ENCODE measurements at regions not wholly inside any gene's neighbourhood (a gene's known extent, or its start where the extent isn't known, plus 50 kb on each side); places are given as distances from the start of the nearest gene placed in this dataset.

- peaks cover 19% of the 10 kb centered on the region for H3K9me3 ChIP-seq (ENCODE audit: control insufficient read depth, insufficient read depth, low read depth, low read length)
- H3K4me1 ChIP-seq (ENCODE audit: control insufficient read depth, insufficient read depth, low read length), result peaks cover 20% of the 10 kb centered on the region
- H3K4me3 ChIP-seq (ENCODE audit: low read depth, low read length), result no peak overlapping the region
- H3K27ac ChIP-seq (ENCODE audit: low read depth, low read length), result no peak overlapping the region
- no peaks in the 10 kb centered on the region for H3K36me3 ChIP-seq (ENCODE audit: control insufficient read depth, insufficient read depth, low read length)
- H3K27me3 ChIP-seq (ENCODE audit: control insufficient read depth, insufficient read depth, low read length), result no peaks in the 10 kb centered on the region
- no peak overlapping the region for H3K9ac ChIP-seq (ENCODE audit: low read length)
Measured at GRCh38 chr20:56801971-56802755, 173.1 kb downstream of the TFAP2C start.

GRCh38 chr20:56802805-56803204, 173.7 kb downstream of the TFAP2C start:
- Histone ChIP-seq H3K4me3 (ENCODE audit: low read depth, low read length) (no peak overlapping the region), H3K4me1 (ENCODE audit: control insufficient read depth, insufficient read depth, low read length) (peaks cover 26% of the 10 kb centered on the region), H3K27me3 (ENCODE audit: control insufficient read depth, insufficient read depth, low read length) (no peaks in the 10 kb centered on the region), H3K9me3 (ENCODE audit: control insufficient read depth, insufficient read depth, low read depth, low read length) (peaks cover 18% of the 10 kb centered on the region), H3K27ac (ENCODE audit: low read depth, low read length) (no peak overlapping the region), H3K36me3 (ENCODE audit: control insufficient read depth, insufficient read depth, low read length) (no peaks in the 10 kb centered on the region), H3K9ac (ENCODE audit: low read length) (no peak overlapping the region)

- Histone ChIP-seq H3K27me3 (ENCODE audit: control insufficient read depth, insufficient read depth, low read length) (no peaks in the 10 kb centered on the region), H3K27ac (ENCODE audit: low read depth, low read length) (no peak overlapping the region)
Measured at GRCh38 chr20:56805313-56805712, 176.2 kb downstream of the TFAP2C start.

GRCh38 chr20:56805966-56806365, 176.9 kb downstream of the TFAP2C start:
- Histone ChIP-seq H3K9ac (ENCODE audit: low read length) (no peak overlapping the region), H3K36me3 (ENCODE audit: control insufficient read depth, insufficient read depth, low read length) (no peaks in the 10 kb centered on the region), H3K4me3 (ENCODE audit: low read depth, low read length) (no peak overlapping the region), H3K9me3 (ENCODE audit: control insufficient read depth, insufficient read depth, low read depth, low read length) (no peaks in the 10 kb centered on the region; the same call in 1 of the 2 replicates), H3K27ac (ENCODE audit: low read depth, low read length) (no peak overlapping the region), H3K4me1 (ENCODE audit: control insufficient read depth, insufficient read depth, low read length) (peaks cover 38% of the 10 kb centered on the region), H3K27me3 (ENCODE audit: control insufficient read depth, insufficient read depth, low read length) (no peaks in the 10 kb centered on the region)

More at GRCh38 chr20:56805313-56805712, 176.2 kb downstream of the TFAP2C start:
- Histone ChIP-seq H3K4me3 (ENCODE audit: low read depth, low read length) (no peak overlapping the region), H3K9me3 (ENCODE audit: control insufficient read depth, insufficient read depth, low read depth, low read length) (no peaks in the 10 kb centered on the region; the same call in 1 of the 2 replicates), H3K36me3 (ENCODE audit: control insufficient read depth, insufficient read depth, low read length) (no peaks in the 10 kb centered on the region), H3K9ac (ENCODE audit: low read length) (no peak overlapping the region), H3K4me1 (ENCODE audit: control insufficient read depth, insufficient read depth, low read length) (peaks cover 38% of the 10 kb centered on the region)

GRCh38 chr20:56806952-56807517, 177.9 kb downstream of the TFAP2C start:
- no peaks in the 10 kb centered on the region for H3K36me3 ChIP-seq (ENCODE audit: control insufficient read depth, insufficient read depth, low read length)
- H3K9me3 ChIP-seq (ENCODE audit: control insufficient read depth, insufficient read depth, low read depth, low read length), result no peaks in the 10 kb centered on the region; the same call in 1 of the 2 replicates
- no peaks in the 10 kb centered on the region for H3K27me3 ChIP-seq (ENCODE audit: control insufficient read depth, insufficient read depth, low read length)
- H3K4me3 ChIP-seq (ENCODE audit: low read depth, low read length), result no peak overlapping the region
- H3K4me1 ChIP-seq (ENCODE audit: control insufficient read depth, insufficient read depth, low read length), result peaks cover 38% of the 10 kb centered on the region
- no peak overlapping the region for H3K9ac ChIP-seq (ENCODE audit: low read length)
- no peak overlapping the region for H3K27ac ChIP-seq (ENCODE audit: low read depth, low read length)

- Histone ChIP-seq H3K4me3 (ENCODE audit: low read depth, low read length) (no peak overlapping the region), H3K9me3 (ENCODE audit: control insufficient read depth, insufficient read depth, low read depth, low read length) (peaks cover 9% of the 10 kb centered on the region; the same call in 1 of the 2 replicates), H3K9ac (ENCODE audit: low read length) (no peak overlapping the region), H3K27ac (ENCODE audit: low read depth, low read length) (no peak overlapping the region), H3K27me3 (ENCODE audit: control insufficient read depth, insufficient read depth, low read length) (no peaks in the 10 kb centered on the region), H3K36me3 (ENCODE audit: control insufficient read depth, insufficient read depth, low read length) (no peaks in the 10 kb centered on the region), H3K4me1 (ENCODE audit: control insufficient read depth, insufficient read depth, low read length) (peaks cover 38% of the 10 kb centered on the region)
Measured at GRCh38 chr20:56808117-56808725, 179.1 kb downstream of the TFAP2C start.

GRCh38 chr20:56808732-56809131, 179.6 kb downstream of the TFAP2C start:
- Histone ChIP-seq H3K4me3 (ENCODE audit: low read depth, low read length) (no peak overlapping the region), H3K4me1 (ENCODE audit: control insufficient read depth, insufficient read depth, low read length) (peaks cover 38% of the 10 kb centered on the region), H3K36me3 (ENCODE audit: control insufficient read depth, insufficient read depth, low read length) (no peaks in the 10 kb centered on the region), H3K27me3 (ENCODE audit: control insufficient read depth, insufficient read depth, low read length) (no peaks in the 10 kb centered on the region), H3K27ac (ENCODE audit: low read depth, low read length) (no peak overlapping the region), H3K9me3 (ENCODE audit: control insufficient read depth, insufficient read depth, low read depth, low read length) (peaks cover 9% of the 10 kb centered on the region; the same call in 1 of the 2 replicates), H3K9ac (ENCODE audit: low read length) (no peak overlapping the region)

- H3K4me3 ChIP-seq (ENCODE audit: low read depth, low read length), result no peak overlapping the region
- peaks cover 9% of the 10 kb centered on the region; the same call in 1 of the 2 replicates for H3K9me3 ChIP-seq (ENCODE audit: control insufficient read depth, insufficient read depth, low read depth, low read length)
- peaks cover 32% of the 10 kb centered on the region for H3K4me1 ChIP-seq (ENCODE audit: control insufficient read depth, insufficient read depth, low read length)
- no peak overlapping the region for H3K27ac ChIP-seq (ENCODE audit: low read depth, low read length)
- no peaks in the 10 kb centered on the region for H3K27me3 ChIP-seq (ENCODE audit: control insufficient read depth, insufficient read depth, low read length)
- no peaks in the 10 kb centered on the region for H3K36me3 ChIP-seq (ENCODE audit: control insufficient read depth, insufficient read depth, low read length)
- no peak overlapping the region for H3K9ac ChIP-seq (ENCODE audit: low read length)
Measured at GRCh38 chr20:56809668-56810067, 180.6 kb downstream of the TFAP2C start.

- H3K4me3 ChIP-seq (ENCODE audit: low read depth, low read length), result no peak overlapping the region
- H3K9me3 ChIP-seq (ENCODE audit: control insufficient read depth, insufficient read depth, low read depth, low read length), result peaks cover 9% of the 10 kb centered on the region; the same call in 1 of the 2 replicates
Measured at GRCh38 chr20:56810141-56810540, 181.0 kb downstream of the TFAP2C start.

GRCh38 chr20:56815796-56816195, 186.7 kb downstream of the TFAP2C start:
- Histone ChIP-seq H3K9me3 (ENCODE audit: control insufficient read depth, insufficient read depth, low read depth, low read length) (peaks cover 11% of the 10 kb centered on the region), H3K9ac (ENCODE audit: low read length) (no peak overlapping the region), H3K27ac (ENCODE audit: low read depth, low read length) (no peak overlapping the region), H3K4me3 (ENCODE audit: low read depth, low read length) (no peak overlapping the region), H3K4me1 (ENCODE audit: control insufficient read depth, insufficient read depth, low read length) (peaks cover 6% of the 10 kb centered on the region), H3K36me3 (ENCODE audit: control insufficient read depth, insufficient read depth, low read length) (no peaks in the 10 kb centered on the region), H3K27me3 (ENCODE audit: control insufficient read depth, insufficient read depth, low read length) (no peaks in the 10 kb centered on the region)

More at GRCh38 chr20:56810141-56810540, 181.0 kb downstream of the TFAP2C start:
- Histone ChIP-seq H3K9ac (ENCODE audit: low read length) (no peak overlapping the region), H3K27me3 (ENCODE audit: control insufficient read depth, insufficient read depth, low read length) (no peaks in the 10 kb centered on the region), H3K4me1 (ENCODE audit: control insufficient read depth, insufficient read depth, low read length) (peaks cover 27% of the 10 kb centered on the region), H3K27ac (ENCODE audit: low read depth, low read length) (no peak overlapping the region), H3K36me3 (ENCODE audit: control insufficient read depth, insufficient read depth, low read length) (no peaks in the 10 kb centered on the region)

GRCh38 chr20:56816349-56816748, 187.2 kb downstream of the TFAP2C start:
- Histone ChIP-seq H3K27ac (ENCODE audit: low read depth, low read length) (no peak overlapping the region), H3K36me3 (ENCODE audit: control insufficient read depth, insufficient read depth, low read length) (no peaks in the 10 kb centered on the region), H3K4me1 (ENCODE audit: control insufficient read depth, insufficient read depth, low read length) (peaks cover 10% of the 10 kb centered on the region), H3K27me3 (ENCODE audit: control insufficient read depth, insufficient read depth, low read length) (no peaks in the 10 kb centered on the region), H3K4me3 (ENCODE audit: low read depth, low read length) (no peak overlapping the region), H3K9ac (ENCODE audit: low read length) (no peak overlapping the region), H3K9me3 (ENCODE audit: control insufficient read depth, insufficient read depth, low read depth, low read length) (peaks cover 11% of the 10 kb centered on the region)

Data from HUES6 (cell line).